Upper lobe of left lung (tissue), 4 donors: ENCODE measurements at regions not wholly inside any gene's neighbourhood (a gene's known extent, or its start where the extent isn't known, plus 50 kb on each side); places are given as distances from the start of the nearest gene placed in this dataset.

Experiments
- CTCF ChIP-seq, 6 experiments: fragments of 450-650 bp in 4 of 6; fragments of 200-600 bp in 2 of 6; sonication (generic) in 2 of 6; IDR thresholded peaks; one replicate each; pipeline ENCODE4 v1.5.1; 2016 to 2019; ENCODE audit warnings: antibody characterized with exemption in 6 of 6
- EP300 ChIP-seq, 4 donors: sonication (generic); formaldehyde crosslinking; IDR thresholded peaks; one replicate each; pipeline ENCODE4 v1.5.1; 2017; ENCODE audit warnings: antibody characterized with exemption in 4 of 4, control low read depth in 2 of 4
- POLR2A ChIP-seq, 4 donors: fragments of 450-650 bp; IDR thresholded peaks; one replicate each; pipeline ENCODE4 v1.5.1; 2016 to 2017; ENCODE audit warnings: antibody characterized with exemption in 4 of 4, mild to moderate bottlenecking in 2 of 4
- POLR2AphosphoS5 ChIP-seq, 2 donors: sonication (generic); formaldehyde crosslinking; IDR thresholded peaks; one replicate each; pipeline ENCODE4 v1.5.1; 2017; ENCODE audit warnings: antibody characterized with exemption in 2 of 2

- no peak for TF ChIP-seq CTCF (IDR thresholded peaks at IDR 0.05)
- no peak for TF ChIP-seq POLR2AphosphoS5 (IDR thresholded peaks at IDR 0.05)
- no peak for TF ChIP-seq POLR2A (IDR thresholded peaks at IDR 0.05)
- no peak for TF ChIP-seq EP300 (IDR thresholded peaks at IDR 0.05)
These were observed 57.9 kb upstream of the GJB5 start for GRCh38 chr1:34696981-34697380.
